ENCODE measurements at regions not wholly inside any gene's neighbourhood (a gene's known extent, or its start where the extent isn't known, plus 50 kb on each side); places are given as distances from the start of the nearest gene placed in this dataset.

- no peak for TF ChIP-seq CTCF (IDR thresholded peaks at IDR 0.05; ENCODE audit: low read depth, low read length)
Observed at GRCh38 chr1:221626041-221626440, 115.8 kb downstream of the DUSP10 start.

GRCh38 chr1:221630236-221630635 is 111.7 kb downstream of the DUSP10 start:
- no peak overlapping the region for H3K4me3 ChIP-seq (ENCODE audit: low read depth, low read length)
- TF ChIP-seq CTCF (IDR thresholded peaks at IDR 0.05; ENCODE audit: low read depth, low read length), result no peak

More at GRCh38 chr1:221626041-221626440, 115.8 kb downstream of the DUSP10 start:
- H3K4me3 ChIP-seq (ENCODE audit: low read depth, low read length), result no peak overlapping the region

DNA sequence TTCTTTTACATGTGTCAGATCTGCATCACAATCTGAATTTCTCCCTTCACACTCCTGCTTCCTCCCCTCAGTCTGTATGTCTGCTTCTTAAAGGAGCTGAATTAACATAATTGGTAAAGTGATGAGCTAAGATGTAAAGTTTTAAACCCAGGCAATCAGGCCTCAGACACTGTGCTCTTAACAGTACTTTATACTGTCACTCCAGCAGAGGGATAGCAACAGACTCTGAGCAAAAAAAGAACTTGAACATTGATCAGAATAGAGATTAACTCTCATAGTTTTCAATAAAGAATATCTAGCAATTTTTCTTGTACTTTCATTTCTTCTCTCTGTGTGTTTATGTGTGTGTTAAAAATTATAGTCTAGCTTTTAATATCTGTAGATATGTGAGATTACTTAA is 110.3 kb downstream of the DUSP10 start:
- no peak for TF ChIP-seq CTCF (IDR thresholded peaks at IDR 0.05; ENCODE audit: low read depth, low read length)

DNA sequence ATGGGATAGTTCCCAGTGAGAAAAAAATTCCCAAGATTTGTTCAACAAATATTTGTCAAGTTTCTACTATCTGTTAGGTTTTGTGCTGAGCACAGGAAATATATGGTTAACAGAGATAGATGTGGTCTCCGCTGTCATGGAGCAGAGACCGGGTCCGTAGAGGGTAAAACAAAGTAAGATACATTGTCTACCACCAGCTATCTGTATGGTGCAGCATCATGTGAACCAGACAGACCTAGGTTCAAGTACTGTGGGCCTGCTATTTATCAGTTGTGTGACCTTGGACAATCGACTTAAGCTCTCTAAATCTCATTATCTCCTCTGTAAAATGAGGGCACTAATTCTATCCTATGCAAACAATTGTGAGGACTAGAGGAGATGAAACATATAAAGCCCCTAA is 109.8 kb downstream of the DUSP10 start:
- TF ChIP-seq CTCF (IDR thresholded peaks at IDR 0.05; ENCODE audit: low read depth, low read length), result no peak
- no peak overlapping the region for H3K4me3 ChIP-seq (ENCODE audit: low read depth, low read length)

More for the DNA sequence above, 110.3 kb downstream of the DUSP10 start:
- no peak overlapping the region for H3K4me3 ChIP-seq (ENCODE audit: low read depth, low read length)

GRCh38 chr1:221633841-221634409 is 108.0 kb downstream of the DUSP10 start:
- no peak overlapping the region for H3K4me3 ChIP-seq (ENCODE audit: low read depth, low read length)
- no peak for TF ChIP-seq CTCF (IDR thresholded peaks at IDR 0.05; ENCODE audit: low read depth, low read length)

- no peak overlapping the region for H3K4me3 ChIP-seq (ENCODE audit: low read depth, low read length)
- no peak for TF ChIP-seq CTCF (IDR thresholded peaks at IDR 0.05; ENCODE audit: low read depth, low read length)
Observed at GRCh38 chr1:221634606-221635005, 107.3 kb downstream of the DUSP10 start.

GRCh38 chr1:221635305-221635704 is 106.6 kb downstream of the DUSP10 start:
- TF ChIP-seq CTCF (IDR thresholded peaks at IDR 0.05; ENCODE audit: low read depth, low read length), result no peak
- no peak overlapping the region for H3K4me3 ChIP-seq (ENCODE audit: low read depth, low read length)
